K562 (cell line): ENCODE measurements at regions not wholly inside any gene's neighbourhood (a gene's known extent, or its start where the extent isn't known, plus 50 kb on each side); places are given as distances from the start of the nearest gene placed in this dataset.

ENCODE experiments used
- EHMT2 ChIP-seq: fragments of 450-650 bp; IDR thresholded peaks from 2 replicates; pipeline ENCODE4 v1.6.1; 2018; ENCODE audit warnings: antibody characterized with exemption
- GATAD2A ChIP-seq: fragments of 450-650 bp; IDR thresholded peaks from 2 replicates; pipeline ENCODE4 v1.6.1; 2017
- KHSRP ChIP-seq: fragments of 450-650 bp; IDR thresholded peaks from 2 replicates; pipeline ENCODE4 v1.6.1; 2017
- PHF8 ChIP-seq: fragments of 200-600 bp; sonication (generic); IDR thresholded peaks from 2 replicates; pipeline ENCODE4 v1.6.1; 2012; ENCODE audit warnings: mixed run types, mild to moderate bottlenecking, inconsistent platforms, low read length, moderate library complexity, borderline replicate concordance
- STAT5A ChIP-seq: IDR thresholded peaks from 2 replicates; pipeline ENCODE4 v1.6.1; 2012; ENCODE audit warnings: low read length, inconsistent platforms, borderline replicate concordance
- TAF1 ChIP-seq: IDR thresholded peaks from 2 replicates; pipeline ENCODE4 v1.6.1; 2011; ENCODE audit warnings: mild to moderate bottlenecking, low read length, moderate library complexity; ENCODE audit not compliant: insufficient read depth, control insufficient read depth, severe bottlenecking; ENCODE audit errors: extremely low read depth
- TAL1 ChIP-seq: fragments of 450-650 bp; IDR thresholded peaks from 2 replicates; pipeline ENCODE4 v1.6.1; 2016; ENCODE audit warnings: mild to moderate bottlenecking
- TCFL5 ChIP-seq: fragments of 250-450 bp; sonication (Bioruptor Pico); conservative IDR thresholded peaks from 2 replicates; pipeline ENCODE4 v1.6.1; 2021; ENCODE audit warnings: mild to moderate bottlenecking, moderate library complexity, matching md5 sums
- TEAD2 ChIP-seq: fragments of 450-650 bp; IDR thresholded peaks from 2 replicates; pipeline ENCODE4 v1.6.1; 2016; ENCODE audit warnings: missing genetic modification characterization, control low read depth, missing compliant biosample characterization
- XRCC3 ChIP-seq: fragments of 450-650 bp; IDR thresholded peaks from 2 replicates; pipeline ENCODE4 v1.6.1; 2017; ENCODE audit warnings: mild to moderate bottlenecking, moderate library complexity
- ZNF253 ChIP-seq: fragments of 250-450 bp; sonication (Bioruptor Pico); conservative IDR thresholded peaks from 2 replicates; pipeline ENCODE4 v1.6.1; 2021; ENCODE audit warnings: mild to moderate bottlenecking
- TF ChIP-seq, protein P1 (sequence below): fragments of 450-650 bp; formaldehyde crosslinking; conservative IDR thresholded peaks from 2 replicates; pipeline ENCODE4 v1.4.0; 2022; ENCODE audit warnings: mild to moderate bottlenecking, missing genetic modification characterization
- TF ChIP-seq, protein P2 (sequence below): fragments of 450-650 bp; IDR thresholded peaks from one replicate; pipeline ENCODE4 v1.6.1; 2018; ENCODE audit warnings: mild to moderate bottlenecking, moderate library complexity; ENCODE audit not compliant: partially characterized antibody
- TF ChIP-seq, protein P3 (sequence below): sonication (generic); formaldehyde crosslinking; IDR thresholded peaks from 2 replicates; pipeline ENCODE4 v1.9.0; 2022; ENCODE audit warnings: mild to moderate bottlenecking, missing genetic modification reagents
- TF ChIP-seq, protein P4 (sequence below), 2 experiments: fragments of 450-650 bp; IDR thresholded peaks; 2 replicates each; pipeline ENCODE4 v1.6.1; 2018; ENCODE audit warnings: mild to moderate bottlenecking in 2 of 2, low read depth in 1 of 2; ENCODE audit not compliant: partially characterized antibody in 2 of 2

DNA sequence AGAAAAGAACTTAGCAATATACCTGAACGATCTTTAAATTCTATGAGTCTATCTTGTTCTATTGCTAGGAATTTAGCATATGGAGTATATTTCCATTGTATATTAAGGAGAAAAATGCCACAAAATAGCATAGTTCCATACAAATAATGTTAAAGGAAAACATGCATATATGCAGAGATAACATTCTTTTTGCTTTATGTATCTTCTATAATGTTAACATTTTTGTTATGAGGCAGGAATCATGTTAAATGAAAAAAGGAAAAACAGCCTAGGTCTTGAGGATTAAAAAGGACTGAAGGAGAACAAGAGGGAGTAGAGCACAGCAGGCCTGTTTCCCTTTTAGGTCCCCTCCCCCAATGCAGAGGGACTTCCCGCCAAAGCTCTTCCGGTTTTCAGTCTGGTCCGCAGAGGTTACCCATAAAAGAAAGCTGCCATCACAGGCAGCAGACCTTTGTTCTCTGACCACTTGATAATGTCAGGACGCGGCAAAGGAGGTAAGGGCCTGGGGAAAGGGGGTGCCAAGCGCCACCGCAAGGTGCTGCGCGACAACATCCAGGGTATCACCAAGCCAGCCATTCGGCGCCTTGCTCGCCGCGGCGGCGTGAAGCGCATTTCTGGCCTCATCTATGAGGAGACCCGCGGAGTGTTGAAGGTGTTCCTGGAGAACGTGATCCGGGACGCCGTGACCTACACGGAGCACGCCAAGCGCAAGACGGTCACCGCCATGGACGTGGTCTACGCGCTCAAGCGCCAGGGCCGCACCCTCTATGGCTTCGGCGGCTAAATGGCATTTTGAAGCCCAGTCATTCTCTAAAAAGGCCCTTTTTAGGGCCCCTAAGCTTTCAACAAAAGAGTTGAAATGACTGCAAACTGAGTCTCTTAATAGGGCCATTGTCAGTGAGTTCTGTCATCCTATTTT is 108.4 kb upstream of the PRSS16 start (continued):
- TF ChIP-seq, protein P1, sequence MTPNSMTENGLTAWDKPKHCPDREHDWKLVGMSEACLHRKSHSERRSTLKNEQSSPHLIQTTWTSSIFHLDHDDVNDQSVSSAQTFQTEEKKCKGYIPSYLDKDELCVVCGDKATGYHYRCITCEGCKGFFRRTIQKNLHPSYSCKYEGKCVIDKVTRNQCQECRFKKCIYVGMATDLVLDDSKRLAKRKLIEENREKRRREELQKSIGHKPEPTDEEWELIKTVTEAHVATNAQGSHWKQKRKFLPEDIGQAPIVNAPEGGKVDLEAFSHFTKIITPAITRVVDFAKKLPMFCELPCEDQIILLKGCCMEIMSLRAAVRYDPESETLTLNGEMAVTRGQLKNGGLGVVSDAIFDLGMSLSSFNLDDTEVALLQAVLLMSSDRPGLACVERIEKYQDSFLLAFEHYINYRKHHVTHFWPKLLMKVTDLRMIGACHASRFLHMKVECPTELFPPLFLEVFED (CRISPR knock-in tag), result no peak
- TF ChIP-seq GATAD2A, result peak; percentile 69; the same call in 1 of the 2 replicates
- peak; percentile 82 for TF ChIP-seq EHMT2
- TF ChIP-seq, protein P2, sequence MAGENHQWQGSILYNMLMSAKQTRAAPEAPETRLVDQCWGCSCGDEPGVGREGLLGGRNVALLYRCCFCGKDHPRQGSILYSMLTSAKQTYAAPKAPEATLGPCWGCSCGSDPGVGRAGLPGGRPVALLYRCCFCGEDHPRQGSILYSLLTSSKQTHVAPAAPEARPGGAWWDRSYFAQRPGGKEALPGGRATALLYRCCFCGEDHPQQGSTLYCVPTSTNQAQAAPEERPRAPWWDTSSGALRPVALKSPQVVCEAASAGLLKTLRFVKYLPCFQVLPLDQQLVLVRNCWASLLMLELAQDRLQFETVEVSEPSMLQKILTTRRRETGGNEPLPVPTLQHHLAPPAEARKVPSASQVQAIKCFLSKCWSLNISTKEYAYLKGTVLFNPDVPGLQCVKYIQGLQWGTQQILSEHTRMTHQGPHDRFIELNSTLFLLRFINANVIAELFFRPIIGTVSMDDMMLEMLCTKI, result no peak
- TF ChIP-seq TCFL5, result no peak
- no peak for TF ChIP-seq TAL1
- TF ChIP-seq ZNF253 (CRISPR knock-in tag), result no peak
- TF ChIP-seq, protein P3, sequence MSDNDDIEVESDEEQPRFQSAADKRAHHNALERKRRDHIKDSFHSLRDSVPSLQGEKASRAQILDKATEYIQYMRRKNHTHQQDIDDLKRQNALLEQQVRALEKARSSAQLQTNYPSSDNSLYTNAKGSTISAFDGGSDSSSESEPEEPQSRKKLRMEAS (CRISPR knock-in tag), result peak; percentile 73
- TF ChIP-seq TAF1, result peak; percentile 80
- TF ChIP-seq STAT5A, result peak; percentile 54
- no peak for TF ChIP-seq TEAD2 (tag)
- peak; percentile 53; the same call in 1 of the 2 replicates for TF ChIP-seq PHF8
- TF ChIP-seq KHSRP, result peak; percentile 7; the same call in 1 of the 2 replicates
- TF ChIP-seq, protein P4, sequence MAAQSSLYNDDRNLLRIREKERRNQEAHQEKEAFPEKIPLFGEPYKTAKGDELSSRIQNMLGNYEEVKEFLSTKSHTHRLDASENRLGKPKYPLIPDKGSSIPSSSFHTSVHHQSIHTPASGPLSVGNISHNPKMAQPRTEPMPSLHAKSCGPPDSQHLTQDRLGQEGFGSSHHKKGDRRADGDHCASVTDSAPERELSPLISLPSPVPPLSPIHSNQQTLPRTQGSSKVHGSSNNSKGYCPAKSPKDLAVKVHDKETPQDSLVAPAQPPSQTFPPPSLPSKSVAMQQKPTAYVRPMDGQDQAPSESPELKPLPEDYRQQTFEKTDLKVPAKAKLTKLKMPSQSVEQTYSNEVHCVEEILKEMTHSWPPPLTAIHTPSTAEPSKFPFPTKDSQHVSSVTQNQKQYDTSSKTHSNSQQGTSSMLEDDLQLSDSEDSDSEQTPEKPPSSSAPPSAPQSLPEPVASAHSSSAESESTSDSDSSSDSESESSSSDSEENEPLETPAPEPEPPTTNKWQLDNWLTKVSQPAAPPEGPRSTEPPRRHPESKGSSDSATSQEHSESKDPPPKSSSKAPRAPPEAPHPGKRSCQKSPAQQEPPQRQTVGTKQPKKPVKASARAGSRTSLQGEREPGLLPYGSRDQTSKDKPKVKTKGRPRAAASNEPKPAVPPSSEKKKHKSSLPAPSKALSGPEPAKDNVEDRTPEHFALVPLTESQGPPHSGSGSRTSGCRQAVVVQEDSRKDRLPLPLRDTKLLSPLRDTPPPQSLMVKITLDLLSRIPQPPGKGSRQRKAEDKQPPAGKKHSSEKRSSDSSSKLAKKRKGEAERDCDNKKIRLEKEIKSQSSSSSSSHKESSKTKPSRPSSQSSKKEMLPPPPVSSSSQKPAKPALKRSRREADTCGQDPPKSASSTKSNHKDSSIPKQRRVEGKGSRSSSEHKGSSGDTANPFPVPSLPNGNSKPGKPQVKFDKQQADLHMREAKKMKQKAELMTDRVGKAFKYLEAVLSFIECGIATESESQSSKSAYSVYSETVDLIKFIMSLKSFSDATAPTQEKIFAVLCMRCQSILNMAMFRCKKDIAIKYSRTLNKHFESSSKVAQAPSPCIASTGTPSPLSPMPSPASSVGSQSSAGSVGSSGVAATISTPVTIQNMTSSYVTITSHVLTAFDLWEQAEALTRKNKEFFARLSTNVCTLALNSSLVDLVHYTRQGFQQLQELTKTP (IDR thresholded peaks at IDR 0.05; ENCODE audit: low read depth in 1 of 2, partially characterized antibody in 2 of 2), result peak; percentile 59 to 80
- TF ChIP-seq XRCC3, result no peak; the same call in 1 of the 2 replicates
